HG03103 (cell line): ENCODE measurements at regions not wholly inside any gene's neighbourhood (a gene's known extent, or its start where the extent isn't known, plus 50 kb on each side); places are given as distances from the start of the nearest gene placed in this dataset.
"Not testable (repeated sequence)": the region's sequence is repeated elsewhere in the genome, so short reads cannot be mapped to it uniquely, and the experiment has no call there.

Source experiments
- ATAC-seq: cut with Tn5 transposase; IDR thresholded peaks from one replicate; pipeline ENCODE4 v1.9.1; 2021; ENCODE audit warnings: low read depth; ENCODE audit not compliant: unreplicated experiment

GRCh38 chr14:57008534-57008933 lies 198.3 kb upstream of the OTX2 start:
- no peak for ATAC-seq

- ATAC-seq, result no peak
These were observed 188.4 kb upstream of the OTX2 start for GRCh38 chr14:56998728-56999127.

- no peak for ATAC-seq
These were observed 186.6 kb upstream of the OTX2 start for GRCh38 chr14:56996721-56997399.

- ATAC-seq, result no peak
These were observed 184.7 kb upstream of the OTX2 start for GRCh38 chr14:56995010-56995409.

- ATAC-seq, result no peak
These were observed 182.1 kb upstream of the OTX2 start for GRCh38 chr14:56992332-56992820.

- ATAC-seq, result not testable (repeated sequence)
These were observed 180.8 kb upstream of the OTX2 start for GRCh38 chr14:56990991-56991627.

- ATAC-seq, result no peak
These were observed 179.1 kb upstream of the OTX2 start for GRCh38 chr14:56989359-56989758.

- ATAC-seq, result no peak
These were observed 169.7 kb upstream of the OTX2 start for GRCh38 chr14:56979936-56980335.

GRCh38 chr14:56976211-56976610 lies 165.9 kb upstream of the OTX2 start:
- ATAC-seq, result no peak

- no peak for ATAC-seq
These were observed 165.2 kb upstream of the OTX2 start for GRCh38 chr14:56975521-56975920.

- ATAC-seq, result no peak
These were observed 162.7 kb upstream of the OTX2 start for GRCh38 chr14:56972948-56973347.

GRCh38 chr14:56964895-56965294 lies 154.6 kb upstream of the OTX2 start:
- ATAC-seq, result no peak

- ATAC-seq, result no peak
These were observed 153.1 kb upstream of the OTX2 start for GRCh38 chr14:56963381-56963780.

GRCh38 chr14:56962444-56963080 lies 152.3 kb upstream of the OTX2 start:
- ATAC-seq, result no peak

- no peak for ATAC-seq
These were observed 149.6 kb upstream of the OTX2 start for GRCh38 chr14:56959869-56960268.

- no peak for ATAC-seq
These were observed 148.8 kb upstream of the OTX2 start for GRCh38 chr14:56959121-56959520.

- ATAC-seq, result no peak
These were observed 145.9 kb upstream of the OTX2 start for GRCh38 chr14:56956182-56956581.

GRCh38 chr14:56955745-56956144 lies 145.5 kb upstream of the OTX2 start:
- ATAC-seq, result no peak

GRCh38 chr14:56953884-56954283 lies 143.6 kb upstream of the OTX2 start:
- ATAC-seq, result no peak

- no peak for ATAC-seq
These were observed 142.6 kb upstream of the OTX2 start for GRCh38 chr14:56952766-56953473.

GRCh38 chr14:56949828-56950227 lies 139.5 kb upstream of the OTX2 start:
- no peak for ATAC-seq
